CD4-positive, alpha-beta T cell (primary cell): ENCODE measurements at regions not wholly inside any gene's neighbourhood (a gene's known extent, or its start where the extent isn't known, plus 50 kb on each side); places are given as distances from the start of the nearest gene placed in this dataset.
"Not testable (repeated sequence)": the region's sequence is repeated elsewhere in the genome, so short reads cannot be mapped to it uniquely, and the experiment has no call there.

Source experiments
- ATAC-seq: fragments of 200-7000 bp; cut with Tn5 transposase; one replicate; pipeline ENCODE4 v1.10.0; 2022; ENCODE audit warnings: mild to moderate bottlenecking; ENCODE audit not compliant: poor library complexity
- CTCF ChIA-PET: fragments of 350-600 bp; sonication (Branson Sonifier 250); formaldehyde crosslinking; loops from one replicate; lab custom pipeline; 2021; ENCODE audit warnings: antibody characterized with exemption, inconsistent platforms; lab: Charles Lee
- POLR2A ChIA-PET: fragments of 350-600 bp; sonication (Branson Sonifier 250); formaldehyde crosslinking; loops from one replicate; lab custom pipeline; 2021; ENCODE audit warnings: antibody characterized with exemption, inconsistent platforms; lab: Charles Lee
- DNase-seq, 14 experiments: peaks; one replicate each; pipeline ENCODE4 v3.0.0-alpha.2; 2013 to 2020; ENCODE audit warnings: mixed read lengths in 2 of 14
- H3K27ac ChIP-seq, 2 donors: one replicate each; pipeline versions ENCODE4 v1.5.1 to v1.7.0; 2013; ENCODE audit warnings: low read length in 2 of 2, low read depth in 1 of 2, mild to moderate bottlenecking in 1 of 2
- H3K27me3 ChIP-seq, 2 experiments: 1 replicate in 1 of 2; 2 replicates in 1 of 2; pipeline versions ENCODE4 v1.6.1 to v1.7.0; 2013; ENCODE audit warnings: low read length in 2 of 2, control low read depth in 1 of 2, mild to moderate bottlenecking in 1 of 2, moderate library complexity in 1 of 2; ENCODE audit not compliant: insufficient read depth in 2 of 2, control insufficient read depth in 1 of 2
- H3K36me3 ChIP-seq: one replicate; pipeline ENCODE4 v1.6.1; 2013; ENCODE audit warnings: low read length, control low read depth; ENCODE audit not compliant: insufficient read depth
- H3K4me1 ChIP-seq: one replicate; pipeline ENCODE4 v1.6.1; 2013; ENCODE audit warnings: low read length, control low read depth; ENCODE audit not compliant: insufficient read depth
- H3K4me3 ChIP-seq: one replicate; pipeline ENCODE4 v1.5.1; 2013; ENCODE audit warnings: mild to moderate bottlenecking, low read length, moderate library complexity
- H3K9me3 ChIP-seq, 2 experiments: 1 replicate in 1 of 2; 2 replicates in 1 of 2; pipeline versions ENCODE4 v1.6.1 to v1.7.0; 2013; ENCODE audit warnings: low read length in 2 of 2, mild to moderate bottlenecking in 2 of 2, control low read depth in 1 of 2, moderate library complexity in 1 of 2; ENCODE audit not compliant: control insufficient read depth in 1 of 2, insufficient read depth in 1 of 2
- H3K27ac Mint-ChIP-seq: one replicate; pipeline ENCODE4 v1.8.0; 2020; ENCODE audit warnings: mixed read lengths
- H3K27me3 Mint-ChIP-seq: one replicate; pipeline ENCODE4 v1.8.0; 2021; ENCODE audit warnings: mixed read lengths
- H3K36me3 Mint-ChIP-seq: one replicate; pipeline ENCODE4 v1.8.0; 2021; ENCODE audit warnings: low read depth, mixed read lengths
- H3K4me1 Mint-ChIP-seq: one replicate; pipeline ENCODE4 v1.8.0; 2021; ENCODE audit warnings: low read depth, mixed read lengths
- H3K4me3 Mint-ChIP-seq: one replicate; pipeline ENCODE4 v1.8.0; 2020; ENCODE audit warnings: mild to moderate bottlenecking, mixed read lengths
- H3K9me3 Mint-ChIP-seq: one replicate; pipeline ENCODE4 v1.8.0; 2020; ENCODE audit warnings: mixed read lengths
- intact Hi-C, 2 experiments: fragments of 100-400 bp; cut with DNase I in 1 of 2; cut with micrococcal nuclease in 1 of 2; formaldehyde crosslinking; loops; one replicate each; pipeline versions ENCODE4 v1.15.1 to v1.9.0; 2023 to 2025; cut with DNase I, micrococcal nuclease
- TF ChIP-seq, protein P1 (sequence below): fragments of 200-600 bp; IDR thresholded peaks from one replicate; pipeline ENCODE4 v1.8.0; 2022; ENCODE audit warnings: antibody characterized with exemption, mild to moderate bottlenecking

DNA sequence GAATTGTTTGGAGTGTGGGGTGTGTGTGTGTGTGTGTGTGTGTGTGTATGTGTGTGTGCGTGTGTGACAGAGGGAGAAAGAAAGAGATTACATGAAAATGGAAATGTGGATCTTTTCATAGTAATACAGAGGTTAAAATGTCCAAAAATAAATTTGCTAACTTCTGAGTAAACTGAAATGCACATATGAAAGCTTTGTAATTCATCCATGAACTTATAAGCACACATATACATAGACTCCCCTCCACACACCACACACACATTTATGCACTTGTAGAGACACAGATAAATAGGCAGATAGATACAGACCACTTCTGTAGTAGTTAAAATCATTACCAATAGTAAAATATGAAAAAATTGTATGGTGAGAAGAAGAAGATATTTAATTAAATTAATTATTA is 108.2 kb upstream of the MSMB start:
- H3K27ac ChIP-seq, H3K9me3 ChIP-seq, H3K9me3 Mint-ChIP-seq, intact Hi-C loops, H3K27me3 Mint-ChIP-seq, H3K36me3 Mint-ChIP-seq, ATAC-seq, H3K27ac Mint-ChIP-seq, H3K27me3 ChIP-seq, POLR2A ChIA-PET, H3K4me1 Mint-ChIP-seq, H3K4me3 ChIP-seq, H3K36me3 ChIP-seq, DNase-seq, CTCF ChIA-PET, H3K4me1 ChIP-seq, H3K4me3 Mint-ChIP-seq: not testable (repeated sequence)

DNA sequence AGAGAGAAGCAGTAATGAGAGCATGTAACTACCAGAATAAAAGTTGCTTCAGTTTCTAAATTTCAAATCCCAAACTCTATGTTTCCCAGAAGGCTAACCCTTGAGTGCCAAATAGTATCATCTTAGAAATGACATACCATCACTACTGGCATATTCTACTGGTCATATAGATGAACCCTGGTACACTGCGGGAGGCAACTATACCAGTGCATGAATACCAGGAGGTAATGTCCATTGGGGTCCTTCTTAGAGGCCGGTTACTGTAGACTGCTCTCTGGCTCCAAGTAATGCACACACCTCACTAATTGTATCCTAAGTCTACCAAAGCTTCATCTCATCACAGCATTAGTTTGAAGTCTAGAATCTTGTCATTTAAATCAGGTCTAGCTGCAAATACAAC is 108.6 kb upstream of the MSMB start:
- POLR2A ChIA-PET = not testable (repeated sequence)

DNA sequence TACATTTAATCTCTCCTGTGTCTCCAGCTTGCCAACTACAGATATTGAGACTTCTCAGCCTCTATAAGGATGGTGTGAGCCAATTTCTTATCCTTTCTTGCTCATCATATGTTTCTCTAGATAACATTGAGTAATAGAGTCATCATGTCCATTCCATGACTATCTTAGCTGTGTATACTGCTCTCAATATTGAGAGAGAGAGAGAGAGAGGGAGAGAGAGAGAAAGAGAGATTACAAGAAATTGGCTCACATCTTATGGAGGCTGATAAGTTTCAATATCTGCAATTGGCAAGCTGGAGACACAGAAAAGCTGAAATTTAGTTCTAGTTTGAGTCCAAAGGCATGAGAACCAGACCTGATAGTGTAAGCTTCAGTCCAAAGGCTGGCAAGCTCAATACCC is 110.8 kb upstream of the MSMB start:
- H3K27me3 Mint-ChIP-seq, H3K36me3 ChIP-seq, H3K36me3 Mint-ChIP-seq, H3K4me1 ChIP-seq, H3K27ac ChIP-seq, H3K9me3 Mint-ChIP-seq, H3K27me3 ChIP-seq, H3K27ac Mint-ChIP-seq, POLR2A ChIA-PET, DNase-seq, H3K9me3 ChIP-seq, H3K4me3 ChIP-seq, intact Hi-C loops, H3K4me1 Mint-ChIP-seq, H3K4me3 Mint-ChIP-seq, ATAC-seq, CTCF ChIA-PET: not testable (repeated sequence)

More for the DNA sequence above, 108.6 kb upstream of the MSMB start:
- intact Hi-C loops, H3K9me3 Mint-ChIP-seq, H3K36me3 Mint-ChIP-seq, H3K27me3 Mint-ChIP-seq, DNase-seq, H3K27ac ChIP-seq, H3K4me1 ChIP-seq, H3K27me3 ChIP-seq, H3K4me3 Mint-ChIP-seq, H3K4me1 Mint-ChIP-seq, H3K36me3 ChIP-seq, ATAC-seq, H3K27ac Mint-ChIP-seq, H3K9me3 ChIP-seq, H3K4me3 ChIP-seq, CTCF ChIA-PET: not testable (repeated sequence)

DNA sequence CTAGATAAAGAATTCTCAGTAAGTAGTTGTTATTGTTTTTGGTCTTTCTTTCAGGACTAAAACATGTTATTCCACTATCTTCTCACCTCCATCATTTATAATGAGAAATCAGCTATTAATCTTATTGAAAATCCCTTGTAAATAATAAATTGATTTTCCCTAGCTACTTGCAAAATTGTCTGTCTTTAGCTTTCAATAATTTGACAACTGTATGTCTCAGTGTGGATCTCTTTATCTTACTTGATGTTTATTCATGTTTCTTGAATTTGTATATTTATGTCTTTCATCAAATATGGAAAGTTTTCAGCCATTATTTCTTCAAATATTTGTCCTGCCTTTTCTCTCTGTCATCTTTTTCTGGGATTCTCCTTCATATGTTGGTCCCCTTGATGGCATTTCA is 117.1 kb upstream of the ANTXRL start:
- H3K27ac Mint-ChIP-seq = no peak overlapping the region
- Histone ChIP-seq H3K36me3 (no peaks in the 10 kb centered on the region), H3K27ac (no peak overlapping the region), H3K4me3 (no peak overlapping the region), H3K9me3 (peaks cover 0 to 13% of the 10 kb centered on the region in 2 experiments), H3K27me3 (no peaks in the 10 kb centered on the region), H3K4me1 (no peaks in the 10 kb centered on the region)
- intact Hi-C loops = no loop called here
- peaks cover 10% of the 10 kb centered on the region for H3K9me3 Mint-ChIP-seq
- DNase-seq (no peak), ATAC-seq (no peak)
- ChIA-PET POLR2A (no interaction called here), CTCF (no interaction called here)
- no peak overlapping the region for H3K4me3 Mint-ChIP-seq
- no peaks in the 10 kb centered on the region for H3K27me3 Mint-ChIP-seq
- TF ChIP-seq, protein P1, sequence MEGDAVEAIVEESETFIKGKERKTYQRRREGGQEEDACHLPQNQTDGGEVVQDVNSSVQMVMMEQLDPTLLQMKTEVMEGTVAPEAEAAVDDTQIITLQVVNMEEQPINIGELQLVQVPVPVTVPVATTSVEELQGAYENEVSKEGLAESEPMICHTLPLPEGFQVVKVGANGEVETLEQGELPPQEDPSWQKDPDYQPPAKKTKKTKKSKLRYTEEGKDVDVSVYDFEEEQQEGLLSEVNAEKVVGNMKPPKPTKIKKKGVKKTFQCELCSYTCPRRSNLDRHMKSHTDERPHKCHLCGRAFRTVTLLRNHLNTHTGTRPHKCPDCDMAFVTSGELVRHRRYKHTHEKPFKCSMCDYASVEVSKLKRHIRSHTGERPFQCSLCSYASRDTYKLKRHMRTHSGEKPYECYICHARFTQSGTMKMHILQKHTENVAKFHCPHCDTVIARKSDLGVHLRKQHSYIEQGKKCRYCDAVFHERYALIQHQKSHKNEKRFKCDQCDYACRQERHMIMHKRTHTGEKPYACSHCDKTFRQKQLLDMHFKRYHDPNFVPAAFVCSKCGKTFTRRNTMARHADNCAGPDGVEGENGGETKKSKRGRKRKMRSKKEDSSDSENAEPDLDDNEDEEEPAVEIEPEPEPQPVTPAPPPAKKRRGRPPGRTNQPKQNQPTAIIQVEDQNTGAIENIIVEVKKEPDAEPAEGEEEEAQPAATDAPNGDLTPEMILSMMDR = no peak
- H3K36me3 Mint-ChIP-seq = peaks cover 20% of the 10 kb centered on the region
- H3K4me1 Mint-ChIP-seq = no peaks in the 10 kb centered on the region

DNA sequence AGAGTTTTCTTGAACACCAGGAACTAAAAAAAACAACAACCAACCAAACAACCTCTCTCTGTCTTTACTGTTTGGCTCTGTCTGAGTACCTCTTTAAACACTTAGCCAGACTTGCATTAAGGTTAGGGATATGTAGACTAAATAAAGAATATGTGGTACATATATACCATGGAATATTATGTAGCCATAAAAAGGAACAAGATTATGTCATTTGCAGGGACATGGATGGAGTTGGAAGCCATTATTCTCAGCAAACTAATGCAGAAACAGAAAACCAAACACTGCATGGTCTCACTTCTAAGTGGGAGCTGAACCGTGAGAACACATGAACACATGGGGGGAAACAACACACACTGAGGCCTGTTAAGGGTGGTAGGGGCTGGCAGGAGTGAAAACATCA is 116.0 kb upstream of the ANTXRL start:
- TF ChIP-seq, protein P1 = no peak
- Mint-ChIP-seq H3K4me1 (no peaks in the 10 kb centered on the region), H3K9me3 (peaks cover 10% of the 10 kb centered on the region), H3K4me3 (no peak overlapping the region), H3K27ac (no peak overlapping the region), H3K36me3 (peaks cover 20% of the 10 kb centered on the region), H3K27me3 (no peaks in the 10 kb centered on the region)
- H3K4me1 ChIP-seq = no peaks in the 10 kb centered on the region
- H3K27me3 ChIP-seq = no peaks in the 10 kb centered on the region
- ChIA-PET POLR2A (no interaction called here), CTCF (no interaction called here)
- intact Hi-C loops = no loop called here
- ATAC-seq (no peak), DNase-seq (no peak)
- H3K36me3 ChIP-seq = no peaks in the 10 kb centered on the region
- peaks cover 0 to 13% of the 10 kb centered on the region in 2 experiments for H3K9me3 ChIP-seq
- H3K27ac ChIP-seq = no peak overlapping the region
- no peak overlapping the region for H3K4me3 ChIP-seq
